ENCODE measurements at regions not wholly inside any gene's neighbourhood (a gene's known extent, or its start where the extent isn't known, plus 50 kb on each side); places are given as distances from the start of the nearest gene placed in this dataset.

GRCh38 chr18:59987102-59987501 lies 87.3 kb downstream of the PMAIP1 start:
- no peaks in the 10 kb centered on the region for H3K27me3 ChIP-seq
- H3K9me3 ChIP-seq = no peaks in the 10 kb centered on the region
- DNase-seq = no peak
- H3K36me3 ChIP-seq (ENCODE audit: low read depth, missing control alignments) = no peaks in the 10 kb centered on the region
- no peaks in the 10 kb centered on the region for H3K4me1 ChIP-seq
- TF ChIP-seq, protein P1, sequence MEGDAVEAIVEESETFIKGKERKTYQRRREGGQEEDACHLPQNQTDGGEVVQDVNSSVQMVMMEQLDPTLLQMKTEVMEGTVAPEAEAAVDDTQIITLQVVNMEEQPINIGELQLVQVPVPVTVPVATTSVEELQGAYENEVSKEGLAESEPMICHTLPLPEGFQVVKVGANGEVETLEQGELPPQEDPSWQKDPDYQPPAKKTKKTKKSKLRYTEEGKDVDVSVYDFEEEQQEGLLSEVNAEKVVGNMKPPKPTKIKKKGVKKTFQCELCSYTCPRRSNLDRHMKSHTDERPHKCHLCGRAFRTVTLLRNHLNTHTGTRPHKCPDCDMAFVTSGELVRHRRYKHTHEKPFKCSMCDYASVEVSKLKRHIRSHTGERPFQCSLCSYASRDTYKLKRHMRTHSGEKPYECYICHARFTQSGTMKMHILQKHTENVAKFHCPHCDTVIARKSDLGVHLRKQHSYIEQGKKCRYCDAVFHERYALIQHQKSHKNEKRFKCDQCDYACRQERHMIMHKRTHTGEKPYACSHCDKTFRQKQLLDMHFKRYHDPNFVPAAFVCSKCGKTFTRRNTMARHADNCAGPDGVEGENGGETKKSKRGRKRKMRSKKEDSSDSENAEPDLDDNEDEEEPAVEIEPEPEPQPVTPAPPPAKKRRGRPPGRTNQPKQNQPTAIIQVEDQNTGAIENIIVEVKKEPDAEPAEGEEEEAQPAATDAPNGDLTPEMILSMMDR (IDR thresholded peaks at IDR 0.05) = no peak
- no peak for TF ChIP-seq POLR2A (IDR thresholded peaks at IDR 0.05)
- 60 to 79% methylated on average over 4 of the region's 4 CpGs for WGBS, 2 donors
- H3K27ac ChIP-seq = no peak overlapping the region
- intact Hi-C loops (cut with DNase I; ENCODE audit: low total_unique reads) = loop anchor here (10.0 kb wide), 1 partner anchor 568 kb away; no protein-coding TSS in a partner anchor
- H3K4me3 ChIP-seq = no peak overlapping the region

- no peak overlapping the region for H3K4me3 ChIP-seq
- H3K9me3 ChIP-seq = no peaks in the 10 kb centered on the region
- intact Hi-C loops (cut with DNase I; ENCODE audit: low total_unique reads) = loop anchor here (10.0 kb wide), 1 partner anchor 569 kb away; no protein-coding TSS in a partner anchor
- H3K36me3 ChIP-seq (ENCODE audit: low read depth, missing control alignments) = no peaks in the 10 kb centered on the region
- H3K27me3 ChIP-seq = no peaks in the 10 kb centered on the region
- no peak overlapping the region for H3K27ac ChIP-seq
- H3K4me1 ChIP-seq = no peaks in the 10 kb centered on the region
- DNase-seq = no peak
- TF ChIP-seq, protein P1 (IDR thresholded peaks at IDR 0.05) = no peak
- no peak for TF ChIP-seq POLR2A (IDR thresholded peaks at IDR 0.05)
- 85 to 92% methylated on average over 11 of the region's 11 CpGs for WGBS, 2 donors
Observed at GRCh38 chr18:59986139-59986538, 86.3 kb downstream of the PMAIP1 start.

DNA sequence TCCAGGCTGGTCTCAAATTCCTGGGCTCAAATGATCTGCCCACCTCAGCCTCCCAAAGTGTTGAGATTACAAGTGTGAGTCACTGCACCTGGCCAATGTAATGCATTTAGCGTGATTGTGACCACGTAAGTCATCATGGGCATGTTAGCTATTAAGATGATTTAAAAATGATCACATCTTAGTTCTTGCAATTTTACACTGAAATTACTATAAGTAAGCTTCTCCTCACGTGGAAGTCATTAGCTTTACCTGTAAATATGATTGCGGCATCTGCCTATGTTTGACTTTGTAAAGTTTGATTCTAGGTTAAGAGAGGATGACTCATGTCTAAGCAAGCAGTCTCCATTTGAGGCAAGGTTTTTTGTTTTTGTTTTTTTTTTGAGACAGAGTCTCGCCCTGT lies 85.5 kb downstream of the PMAIP1 start:
- no peak for TF ChIP-seq POLR2A (IDR thresholded peaks at IDR 0.05)
- TF ChIP-seq, protein P1 (IDR thresholded peaks at IDR 0.05) = no peak
- no peaks in the 10 kb centered on the region for H3K27me3 ChIP-seq
- no peaks in the 10 kb centered on the region for H3K9me3 ChIP-seq
- H3K4me3 ChIP-seq = no peak overlapping the region
- H3K27ac ChIP-seq = no peak overlapping the region
- WGBS, 2 donors = 96 to 98% methylated on average over 5 of the region's 5 CpGs
- H3K4me1 ChIP-seq = no peaks in the 10 kb centered on the region
- intact Hi-C loops (cut with DNase I; ENCODE audit: low total_unique reads) = loop anchor here (10.0 kb wide), 1 partner anchor 570 kb away; no protein-coding TSS in a partner anchor
- H3K36me3 ChIP-seq (ENCODE audit: low read depth, missing control alignments) = no peaks in the 10 kb centered on the region
- no peak for DNase-seq

DNA sequence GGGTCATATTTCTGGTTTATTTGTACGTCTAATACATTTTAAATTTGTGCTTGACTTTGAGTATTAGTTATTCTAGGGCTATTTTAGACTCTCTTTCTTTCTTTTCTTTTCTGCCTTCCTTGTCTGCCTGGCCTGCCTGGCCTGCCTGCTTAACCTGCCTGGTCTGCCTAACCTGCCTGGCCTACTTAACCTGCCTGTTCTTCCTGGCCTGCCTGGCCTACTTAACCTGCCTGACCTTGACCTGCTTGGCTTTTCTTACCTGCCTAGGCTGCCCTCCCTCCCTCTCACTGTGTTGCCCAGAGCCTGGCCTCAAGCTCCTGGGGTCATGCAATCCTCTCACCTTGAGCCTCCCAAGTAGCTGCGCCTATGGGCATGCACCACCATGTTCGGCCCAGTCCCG lies 83.7 kb downstream of the PMAIP1 start:
- intact Hi-C loops (cut with DNase I; ENCODE audit: low total_unique reads) = loop anchor here (10.0 kb wide), 1 partner anchor 571 kb away; no protein-coding TSS in a partner anchor
- Histone ChIP-seq H3K27ac (no peak overlapping the region), H3K4me1 (no peaks in the 10 kb centered on the region), H3K27me3 (no peaks in the 10 kb centered on the region), H3K9me3 (no peaks in the 10 kb centered on the region), H3K36me3 (ENCODE audit: low read depth, missing control alignments) (no peaks in the 10 kb centered on the region), H3K4me3 (no peak overlapping the region)
- 92 to 98% methylated on average over 4 of the region's 4 CpGs for WGBS, 2 donors
- no peak for DNase-seq
- TF ChIP-seq, protein P1 (IDR thresholded peaks at IDR 0.05) = no peak
- no peak for TF ChIP-seq POLR2A (IDR thresholded peaks at IDR 0.05)

DNA sequence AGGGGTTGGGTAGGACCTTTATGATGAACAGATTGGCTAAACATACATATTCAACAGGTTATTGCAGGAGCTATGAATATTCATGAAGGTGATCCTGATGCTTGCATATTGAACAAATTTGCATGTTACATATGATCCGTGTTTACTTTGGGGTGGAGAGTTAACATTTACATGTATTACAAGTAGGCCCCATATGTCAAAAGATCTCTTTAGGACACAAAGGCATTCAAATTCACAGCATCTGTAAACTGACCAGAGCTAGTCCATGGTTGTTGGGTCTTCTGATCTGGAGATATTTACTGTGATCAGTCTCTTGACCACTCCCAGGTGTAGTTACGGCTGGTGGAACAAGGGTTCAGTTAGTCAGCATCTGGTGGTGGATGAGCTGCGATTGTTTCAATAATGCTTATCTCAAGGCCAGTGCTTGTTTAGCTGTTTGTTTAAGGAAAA lies 80.4 kb downstream of the PMAIP1 start:
- no peaks in the 10 kb centered on the region for H3K36me3 ChIP-seq (ENCODE audit: low read depth, missing control alignments)
- no peak overlapping the region for H3K4me3 ChIP-seq
- no peaks in the 10 kb centered on the region for H3K9me3 ChIP-seq
- no peak overlapping the region for H3K27ac ChIP-seq
- intact Hi-C loops (cut with DNase I; ENCODE audit: low total_unique reads) = loop anchor here (10.0 kb wide), 1 partner anchor 575 kb away; no protein-coding TSS in a partner anchor
- no peak for DNase-seq
- TF ChIP-seq, protein P1 (IDR thresholded peaks at IDR 0.05) = no peak
- TF ChIP-seq POLR2A (IDR thresholded peaks at IDR 0.05) = no peak
- no peaks in the 10 kb centered on the region for H3K4me1 ChIP-seq
- 63 to 65% methylated on average over 3 of the region's 3 CpGs for WGBS, 2 donors
- no peaks in the 10 kb centered on the region for H3K27me3 ChIP-seq

Data from testis (tissue), 2 donors.